T-cell (primary cell): ENCODE measurements at regions not wholly inside any gene's neighbourhood (a gene's known extent, or its start where the extent isn't known, plus 50 kb on each side); places are given as distances from the start of the nearest gene placed in this dataset.

Experiments
- ATAC-seq, 4 experiments: fragments of 200-7000 bp in 3 of 4; fragments of 150-1000 bp in 1 of 4; cut with Tn5 transposase; replicated peaks in 1 of 4; 1 replicate in 3 of 4; 2 replicates in 1 of 4; pipeline ENCODE4 v1.10.0; 2021; ENCODE audit warnings: moderate library complexity in 3 of 4, mild to moderate bottlenecking in 2 of 4, moderate number of reproducible peaks in 1 of 4
- CTCF ChIA-PET, 2 donors: fragments of 300-600 bp; sonication (Branson Sonifier 250); formaldehyde crosslinking; loops; one replicate each; lab custom pipeline; 2022; ENCODE audit warnings: antibody characterized with exemption in 2 of 2; lab: Charles Lee
- POLR2A ChIA-PET, 2 donors: fragments of 300-600 bp; sonication (Branson Sonifier 250); formaldehyde crosslinking; loops; one replicate each; lab custom pipeline; 2022; ENCODE audit warnings: antibody characterized with exemption in 2 of 2; lab: Charles Lee
- DNase-seq, 35 experiments: peaks; one replicate each; pipeline versions ENCODE4 v3.0.0 to v3.0.0-alpha.2; 2013 to 2023
- H3K27ac ChIP-seq: one replicate; pipeline ENCODE4 v1.5.1; 2013; ENCODE audit warnings: low read length
- H3K27me3 ChIP-seq, 2 experiments: replicated peaks in 1 of 2; 1 replicate in 1 of 2; 2 replicates in 1 of 2; pipeline versions ENCODE4 v1.6.1 to v1.7.0; 2013; ENCODE audit warnings: low read length in 1 of 2, mixed read lengths in 1 of 2; ENCODE audit not compliant: control insufficient read depth in 2 of 2, insufficient read depth in 2 of 2; ENCODE audit errors: extremely low read depth in 1 of 2
- H3K36me3 ChIP-seq, 2 donors: 1 replicate in 1 of 2; 2 replicates in 1 of 2; pipeline versions ENCODE4 v1.6.1 to v1.7.0; 2013; ENCODE audit warnings: low read length in 1 of 2; ENCODE audit not compliant: control insufficient read depth in 2 of 2, insufficient read depth in 1 of 2; ENCODE audit errors: extremely low read depth in 1 of 2
- H3K4me1 ChIP-seq, 2 experiments: 1 replicate in 1 of 2; 2 replicates in 1 of 2; pipeline versions ENCODE4 v1.6.1 to v1.7.0; 2013; ENCODE audit warnings: low read length in 2 of 2, mixed read lengths in 1 of 2; ENCODE audit not compliant: insufficient read depth in 2 of 2, control insufficient read depth in 1 of 2; ENCODE audit errors: extremely low read depth in 1 of 2
- H3K4me3 ChIP-seq, 2 donors: 1 replicate in 1 of 2; 2 replicates in 1 of 2; pipeline versions ENCODE4 v1.5.1 to v1.7.0; 2013; ENCODE audit warnings: mild to moderate bottlenecking in 2 of 2, low read length in 1 of 2, moderate library complexity in 1 of 2; ENCODE audit not compliant: control insufficient read depth in 1 of 2; ENCODE audit errors: extremely low read depth in 1 of 2
- H3K9me3 ChIP-seq: 2 replicates; pipeline ENCODE4 v1.7.0; 2013
- H3K27ac Mint-ChIP-seq, 2 donors: one replicate each; pipeline ENCODE4 v1.8.0; 2020 to 2021; ENCODE audit warnings: mild to moderate bottlenecking in 2 of 2, mixed read lengths in 2 of 2
- H3K27me3 Mint-ChIP-seq, 2 donors: one replicate each; pipeline ENCODE4 v1.8.0; 2021 to 2022; ENCODE audit warnings: mixed read lengths in 2 of 2
- H3K36me3 Mint-ChIP-seq: one replicate; pipeline ENCODE4 v1.8.0; 2021; ENCODE audit warnings: mixed read lengths
- H3K4me1 Mint-ChIP-seq, 3 donors: one replicate each; pipeline ENCODE4 v1.8.0; 2020 to 2022; ENCODE audit warnings: mixed read lengths in 3 of 3, mild to moderate bottlenecking in 1 of 3
- H3K4me3 Mint-ChIP-seq, 3 donors: one replicate each; pipeline ENCODE4 v1.8.0; 2020 to 2022; ENCODE audit warnings: mild to moderate bottlenecking in 3 of 3, mixed read lengths in 3 of 3, moderate library complexity in 3 of 3
- H3K9me3 Mint-ChIP-seq, 3 donors: one replicate each; pipeline ENCODE4 v1.8.0; 2020 to 2022; ENCODE audit warnings: mixed read lengths in 3 of 3
- WGBS: methylation state at CpG from one replicate; pipeline ENCODE4 v1.1.5; 2013; ENCODE audit warnings: missing lambda C conversion rate; ENCODE audit not compliant: insufficient coverage; 5-methylcytosine and 5-hydroxymethylcytosine counted together

DNA sequence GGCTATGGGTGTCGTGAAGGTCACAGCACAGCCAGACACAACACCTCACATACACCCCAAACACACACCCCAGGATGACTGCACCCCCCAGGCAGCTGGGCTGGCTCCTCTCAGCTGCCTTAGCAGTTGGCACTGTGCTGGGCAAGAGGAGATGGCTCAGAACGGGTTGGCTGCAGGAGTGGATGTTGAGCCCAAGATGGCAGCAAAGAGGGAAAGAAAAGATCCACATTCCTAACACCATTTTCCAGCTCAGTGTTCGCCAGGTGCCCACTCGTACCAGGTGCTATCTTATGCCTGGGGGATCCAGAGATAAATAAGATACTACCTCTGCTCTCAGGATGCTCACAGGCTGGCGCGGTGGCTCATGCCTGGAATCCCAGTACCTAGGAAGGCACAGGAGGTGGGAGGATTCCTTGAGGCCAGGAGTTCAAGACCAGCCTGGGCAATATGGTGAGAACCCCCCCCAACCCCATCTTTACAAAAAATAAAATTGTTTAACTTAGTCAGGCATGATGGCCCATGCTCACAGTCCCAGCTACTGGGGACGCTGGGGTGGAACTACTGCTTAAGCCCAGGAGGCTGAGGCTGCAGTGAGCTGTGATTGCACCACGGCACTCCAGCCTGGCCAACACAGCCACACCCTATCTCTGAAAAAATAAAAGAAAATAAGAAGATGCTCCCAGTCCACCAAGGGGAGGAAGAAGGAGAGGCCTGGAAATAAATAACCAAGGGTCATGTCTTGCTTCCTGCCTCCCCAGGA is 89.7 kb upstream of the ZNF507 start:
- Histone ChIP-seq H3K27ac (no peak overlapping the region), H3K4me1 (no peaks in the 10 kb centered on the region), H3K9me3 (no peaks in the 10 kb centered on the region), H3K4me3 (no peak overlapping the region), H3K36me3 (no peaks in the 10 kb centered on the region), H3K27me3 (peaks cover 0 to 40% of the 10 kb centered on the region in 2 experiments)
- Mint-ChIP-seq H3K4me1 (no peaks in the 10 kb centered on the region), H3K27me3 (peaks cover 20 to 23% of the 10 kb centered on the region in 2 donors), H3K4me3 (no peak overlapping the region), H3K9me3 (peaks cover 0 to 11% (median 2%) of the 10 kb centered on the region in 3 donors), H3K27ac (no peak overlapping the region), H3K36me3 (no peaks in the 10 kb centered on the region)
- WGBS = 78% methylated on average over 2 of the region's 8 CpGs
- CTCF ChIA-PET = no interaction called here
- DNase-seq (no peak), ATAC-seq (no peak)
- POLR2A ChIA-PET = no interaction called here

DNA sequence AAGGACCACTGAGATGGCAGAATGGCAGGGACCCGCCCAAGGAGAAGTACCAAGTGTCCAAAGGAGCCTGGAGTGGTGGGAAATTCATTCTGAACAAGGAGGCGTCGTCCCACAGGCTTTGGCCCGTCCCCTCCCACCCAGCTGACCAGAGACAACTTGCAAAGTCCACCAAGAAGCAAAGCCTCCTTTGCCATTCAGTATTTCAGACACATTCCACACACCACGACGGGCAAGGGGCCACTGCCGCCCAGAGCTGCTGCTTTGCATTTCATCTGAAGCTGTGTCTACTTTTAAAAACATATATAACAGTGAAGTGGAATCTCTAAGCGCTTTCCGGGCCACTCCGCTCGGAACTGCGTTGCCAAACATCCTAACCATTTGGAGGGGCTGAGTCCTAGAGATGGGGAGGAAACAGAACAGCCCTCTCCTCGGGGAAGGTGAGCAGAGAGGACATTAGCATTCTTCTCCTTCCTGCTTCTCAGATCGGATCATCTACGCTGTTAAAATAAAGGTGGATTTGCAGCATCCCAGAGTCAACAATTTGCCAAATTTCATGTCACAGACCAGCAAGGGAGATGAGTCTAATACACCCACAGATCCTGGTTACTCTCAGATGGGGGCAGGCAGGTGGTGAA is 89.0 kb upstream of the ZNF507 start:
- Mint-ChIP-seq H3K9me3 (peaks cover 0 to 11% (median 2%) of the 10 kb centered on the region in 3 donors), H3K27me3 (peaks cover 20 to 23% of the 10 kb centered on the region in 2 donors), H3K4me1 (no peaks in the 10 kb centered on the region), H3K4me3 (no peak overlapping the region), H3K27ac (no peak overlapping the region), H3K36me3 (no peaks in the 10 kb centered on the region)
- H3K27me3 ChIP-seq = peaks cover 0 to 40% of the 10 kb centered on the region in 2 experiments
- H3K9me3 ChIP-seq = no peaks in the 10 kb centered on the region
- no peaks in the 10 kb centered on the region for H3K36me3 ChIP-seq
- POLR2A ChIA-PET = no interaction called here
- H3K4me3 ChIP-seq = no peak overlapping the region
- CTCF ChIA-PET = no interaction called here
- DNase-seq (no peak), ATAC-seq (no peak)
- no peaks in the 10 kb centered on the region for H3K4me1 ChIP-seq
- 100% methylated on average over 5 of the region's 15 CpGs for WGBS
- H3K27ac ChIP-seq = no peak overlapping the region

DNA sequence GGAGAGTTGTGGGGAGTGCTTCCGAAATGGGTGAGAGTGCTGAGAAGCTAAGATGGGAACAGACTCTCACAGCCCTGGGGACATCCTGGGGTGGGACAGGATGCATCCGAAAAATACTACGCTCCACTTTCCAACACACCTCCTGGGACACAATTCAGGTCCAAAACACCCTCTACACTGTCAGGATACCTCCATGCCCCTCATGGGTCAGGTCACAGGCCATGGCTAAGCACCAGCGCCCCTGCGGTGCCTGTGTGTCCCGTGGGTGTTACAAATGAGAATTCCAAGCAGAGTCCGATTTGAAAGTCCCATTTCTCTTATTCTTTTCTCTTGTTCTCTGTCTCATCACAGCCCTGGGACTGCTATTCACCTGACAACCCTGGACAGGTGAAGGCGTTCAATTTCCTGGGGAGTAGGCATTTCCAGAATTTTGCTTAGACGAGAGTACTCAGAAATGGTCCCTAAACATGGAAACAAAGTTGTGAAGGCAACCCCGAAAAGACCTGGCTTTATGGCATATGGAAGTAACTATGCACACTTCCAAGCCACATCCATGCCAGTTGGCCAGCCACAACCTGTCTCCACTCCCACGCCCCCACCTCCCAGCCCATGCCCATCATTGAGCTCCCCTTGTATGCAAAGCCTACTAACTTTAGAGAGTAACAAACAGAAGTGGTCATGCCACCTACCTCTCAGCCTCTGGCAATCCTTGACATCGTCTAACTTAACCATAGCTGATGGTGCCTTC is 87.9 kb upstream of the ZNF507 start:
- Mint-ChIP-seq H3K36me3 (no peaks in the 10 kb centered on the region), H3K9me3 (peaks cover 0 to 11% (median 2%) of the 10 kb centered on the region in 3 donors), H3K4me3 (no peak overlapping the region), H3K27me3 (peaks cover 17 to 23% of the 10 kb centered on the region in 2 donors), H3K27ac (no peak overlapping the region), H3K4me1 (no peaks in the 10 kb centered on the region)
- no peaks in the 10 kb centered on the region for H3K36me3 ChIP-seq
- no peak for DNase-seq
- H3K4me3 ChIP-seq = no peak overlapping the region
- ChIA-PET CTCF (interaction anchor here in 1 of 2 donors (0.9 kb wide), 1 partner anchor 1588 kb away, joined by 3 read pairs; no protein-coding TSS in a partner anchor), POLR2A (no interaction called here)
- ATAC-seq = no peak
- no peaks in the 10 kb centered on the region for H3K9me3 ChIP-seq
- peaks cover 0 to 38% of the 10 kb centered on the region in 2 experiments for H3K27me3 ChIP-seq
- no peak overlapping the region for H3K27ac ChIP-seq
- no peaks in the 10 kb centered on the region for H3K4me1 ChIP-seq
- WGBS = 92% methylated on average over 3 of the region's 12 CpGs

DNA sequence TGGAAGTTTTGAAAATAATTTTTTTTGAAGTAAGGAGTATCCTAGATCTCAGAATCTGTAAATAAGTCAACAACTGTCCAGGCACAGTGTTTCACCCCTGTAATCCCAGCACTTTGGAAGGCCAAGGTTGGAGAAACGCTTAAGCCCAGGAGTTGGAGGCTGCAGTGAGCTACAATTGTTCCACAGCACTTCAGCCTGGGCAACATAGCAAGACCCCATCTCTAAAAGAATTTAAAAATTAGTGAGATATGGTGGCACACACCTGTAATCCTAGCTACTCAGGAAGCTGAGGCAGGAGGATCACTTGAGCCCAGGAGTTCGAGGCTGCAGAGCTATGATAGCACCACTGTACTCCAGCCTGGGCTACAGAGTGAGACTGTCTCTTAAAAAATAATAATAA is 87.2 kb upstream of the ZNF507 start:
- no CpG with 5 or more reads among the region's 2 CpGs for WGBS
- H3K9me3 ChIP-seq = no peaks in the 10 kb centered on the region
- no peak overlapping the region for H3K4me3 Mint-ChIP-seq
- H3K27me3 Mint-ChIP-seq = peaks cover 17 to 23% of the 10 kb centered on the region in 2 donors
- ChIA-PET POLR2A (no interaction called here), CTCF (interaction anchor here in 1 of 2 donors (0.9 kb wide), 1 partner anchor 1589 kb away, joined by 3 read pairs; no protein-coding TSS in a partner anchor)
- H3K27me3 ChIP-seq = peaks cover 0 to 33% of the 10 kb centered on the region in 2 experiments
- no peak overlapping the region for H3K27ac ChIP-seq
- no peaks in the 10 kb centered on the region for H3K36me3 Mint-ChIP-seq
- peaks cover 0 to 11% (median 2%) of the 10 kb centered on the region in 3 donors for H3K9me3 Mint-ChIP-seq
- DNase-seq (no peak), ATAC-seq (no peak)
- no peak overlapping the region for H3K27ac Mint-ChIP-seq
- no peaks in the 10 kb centered on the region for H3K36me3 ChIP-seq
- H3K4me1 Mint-ChIP-seq = no peaks in the 10 kb centered on the region
- H3K4me3 ChIP-seq = no peak overlapping the region
- no peaks in the 10 kb centered on the region for H3K4me1 ChIP-seq

DNA sequence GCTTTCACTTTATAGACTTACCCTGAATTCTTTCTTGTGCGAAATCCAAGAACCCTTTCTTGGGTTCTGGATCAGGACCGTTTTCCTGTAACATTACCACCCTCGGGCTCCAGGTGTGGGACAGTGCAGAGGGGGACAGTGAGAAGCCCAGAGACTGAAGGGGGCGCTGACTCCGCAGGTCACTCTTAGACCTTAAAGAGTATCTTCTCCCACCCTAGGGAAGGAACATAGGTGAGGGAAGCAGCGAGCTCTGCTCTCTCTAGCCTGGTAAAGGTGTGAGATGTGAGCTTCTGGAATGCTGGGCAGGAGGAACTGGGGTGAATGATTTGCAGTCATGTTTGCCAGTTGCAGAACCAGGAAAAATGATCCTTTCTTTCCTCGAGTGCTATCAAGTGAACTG is 80.8 kb upstream of the ZNF507 start:
- DNase-seq (no peak), ATAC-seq (no peak)
- no peaks in the 10 kb centered on the region for H3K36me3 Mint-ChIP-seq
- Histone ChIP-seq H3K36me3 (no peaks in the 10 kb centered on the region), H3K27me3 (peaks cover 0 to 8% of the 10 kb centered on the region in 2 experiments), H3K4me3 (no peak overlapping the region), H3K27ac (no peak overlapping the region), H3K9me3 (no peaks in the 10 kb centered on the region), H3K4me1 (no peaks in the 10 kb centered on the region)
- peaks cover 19 to 22% of the 10 kb centered on the region in 2 donors for H3K27me3 Mint-ChIP-seq
- H3K4me3 Mint-ChIP-seq = no peak overlapping the region
- H3K4me1 Mint-ChIP-seq = no peaks in the 10 kb centered on the region
- H3K9me3 Mint-ChIP-seq = peaks cover 0 to 7% (median 2%) of the 10 kb centered on the region in 3 donors
- CTCF ChIA-PET = no interaction called here
- H3K27ac Mint-ChIP-seq = no peak overlapping the region
- no CpG with 5 or more reads among the region's 7 CpGs for WGBS
- POLR2A ChIA-PET = no interaction called here

DNA sequence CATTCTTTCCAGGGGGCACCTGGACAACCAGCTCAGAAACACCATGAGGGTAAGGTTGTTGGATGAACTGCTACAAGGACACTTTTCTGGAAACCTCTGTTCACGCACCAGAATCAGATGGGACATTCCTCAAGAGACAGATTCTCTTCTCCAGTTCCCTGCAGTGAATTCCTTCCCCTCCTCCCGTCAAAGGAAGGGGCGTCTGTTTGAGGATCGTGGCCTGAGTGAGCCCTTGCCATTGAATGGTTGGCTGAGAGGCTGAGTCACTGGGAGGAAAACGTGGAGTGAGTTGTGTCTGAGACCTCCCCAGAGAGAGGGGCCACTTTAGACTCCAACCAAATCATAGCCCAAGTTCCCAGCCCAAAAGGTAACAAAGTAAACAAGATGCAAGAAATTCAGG is 79.4 kb upstream of the ZNF507 start:
- H3K27me3 ChIP-seq = peaks cover 0 to 10% of the 10 kb centered on the region in 2 experiments
- no CpG with 5 or more reads among the region's 5 CpGs for WGBS
- H3K36me3 Mint-ChIP-seq = no peaks in the 10 kb centered on the region
- no peak overlapping the region for H3K4me3 ChIP-seq
- ATAC-seq (no peak), DNase-seq (no peak)
- ChIA-PET POLR2A (no interaction called here), CTCF (no interaction called here)
- no peak overlapping the region for H3K4me3 Mint-ChIP-seq
- no peaks in the 10 kb centered on the region for H3K9me3 Mint-ChIP-seq
- no peaks in the 10 kb centered on the region for H3K4me1 Mint-ChIP-seq
- no peaks in the 10 kb centered on the region for H3K36me3 ChIP-seq
- peaks cover 33 to 34% of the 10 kb centered on the region in 2 donors for H3K27me3 Mint-ChIP-seq
- H3K27ac Mint-ChIP-seq = no peak overlapping the region
- H3K27ac ChIP-seq = no peak overlapping the region
- H3K9me3 ChIP-seq = no peaks in the 10 kb centered on the region
- no peaks in the 10 kb centered on the region for H3K4me1 ChIP-seq
